AG08395 (cell line): ENCODE measurements at regions not wholly inside any gene's neighbourhood (a gene's known extent, or its start where the extent isn't known, plus 50 kb on each side); places are given as distances from the start of the nearest gene placed in this dataset.
"Not testable (repeated sequence)": the region's sequence is repeated elsewhere in the genome, so short reads cannot be mapped to it uniquely, and the experiment has no call there.

Source experiments
- DNase-seq: peaks from one replicate; pipeline ENCODE4 v3.0.0; 2012; ENCODE audit warnings: mixed read lengths, low spot score

GRCh38 chr14:34063042-34063441 lies 112.2 kb upstream of the EGLN3 start:
- DNase-seq: no peak

GRCh38 chr14:34062353-34062973 lies 111.6 kb upstream of the EGLN3 start:
- DNase-seq: no peak

GRCh38 chr14:34060651-34060999 lies 109.8 kb upstream of the EGLN3 start:
- DNase-seq: no peak

GRCh38 chr14:34059925-34060650 lies 109.2 kb upstream of the EGLN3 start:
- DNase-seq: peak; percentile 80

GRCh38 chr14:34059037-34059924 lies 108.4 kb upstream of the EGLN3 start:
- DNase-seq: no peak

GRCh38 chr14:34058510-34058909 lies 107.6 kb upstream of the EGLN3 start:
- no peak for DNase-seq

- no peak for DNase-seq
Measured at GRCh38 chr14:34056046-34056445, 105.2 kb upstream of the EGLN3 start.

- DNase-seq: no peak
Measured at GRCh38 chr14:34055157-34055950, 104.5 kb upstream of the EGLN3 start.

- peak; percentile 16 for DNase-seq
Measured at GRCh38 chr14:34053666-34054065, 102.8 kb upstream of the EGLN3 start.

GRCh38 chr14:34052658-34053014 lies 101.8 kb upstream of the EGLN3 start:
- peak; percentile 44 for DNase-seq

GRCh38 chr14:34051966-34052657 lies 101.2 kb upstream of the EGLN3 start:
- peak; percentile 66 for DNase-seq

- no peak for DNase-seq
Measured at GRCh38 chr14:34050606-34051005, 99.7 kb upstream of the EGLN3 start.

GRCh38 chr14:34049790-34050189 lies 98.9 kb upstream of the EGLN3 start:
- no peak for DNase-seq

GRCh38 chr14:34049187-34049586 lies 98.3 kb upstream of the EGLN3 start:
- not testable (repeated sequence) for DNase-seq

- DNase-seq: no peak
Measured at GRCh38 chr14:34046799-34047520, 96.1 kb upstream of the EGLN3 start.

- DNase-seq: no peak
Measured at GRCh38 chr14:34044666-34045306, 93.9 kb upstream of the EGLN3 start.

- DNase-seq: no peak
Measured at GRCh38 chr14:34044373-34044637, 93.4 kb upstream of the EGLN3 start.

GRCh38 chr14:34043627-34044372 lies 92.9 kb upstream of the EGLN3 start:
- no peak for DNase-seq

- DNase-seq: no peak
Measured at GRCh38 chr14:34041220-34041619, 90.3 kb upstream of the EGLN3 start.

- DNase-seq: no peak
Measured at GRCh38 chr14:34040766-34041165, 89.9 kb upstream of the EGLN3 start.
